ENCODE measurements at regions not wholly inside any gene's neighbourhood (a gene's known extent, or its start where the extent isn't known, plus 50 kb on each side); places are given as distances from the start of the nearest gene placed in this dataset.
"Not testable (repeated sequence)": the region's sequence is repeated elsewhere in the genome, so short reads cannot be mapped to it uniquely, and the experiment has no call there.

- DNase-seq: no peak
Observed at GRCh38 chrX:129361576-129361975, 161.7 kb downstream of the SMARCA1 start.

- peak; percentile 46 to 50 for DNase-seq
Observed at GRCh38 chrX:129360175-129360574, 163.1 kb downstream of the SMARCA1 start.

GRCh38 chrX:129359269-129359668 is 164.0 kb downstream of the SMARCA1 start:
- DNase-seq: peak; percentile 2 to 11

GRCh38 chrX:129357428-129357827 is 165.9 kb downstream of the SMARCA1 start:
- DNase-seq: not testable (repeated sequence)

GRCh38 chrX:129347291-129347690 is 176.0 kb downstream of the SMARCA1 start:
- DNase-seq: no peak

- no peak for DNase-seq
Observed at GRCh38 chrX:129346574-129346973, 176.7 kb downstream of the SMARCA1 start.

GRCh38 chrX:129337264-129337663 is 186.0 kb downstream of the SMARCA1 start:
- DNase-seq: not testable (repeated sequence)

GRCh38 chrX:129323115-129323514 is 200.2 kb downstream of the SMARCA1 start:
- DNase-seq: no peak

- DNase-seq: peak; percentile 9 to 36
Observed at GRCh38 chrX:129318375-129318774, 204.9 kb downstream of the SMARCA1 start.

- no peak for DNase-seq
Observed at GRCh38 chrX:129316461-129316860, 206.8 kb downstream of the SMARCA1 start.

- DNase-seq: no peak
Observed at GRCh38 chrX:129310000-129310399, 213.3 kb downstream of the SMARCA1 start.

- DNase-seq: no peak
Observed at GRCh38 chrX:129262912-129263311, 260.4 kb downstream of the SMARCA1 start.

- not testable (repeated sequence) for DNase-seq
Observed at GRCh38 chrX:129255516-129255915, 267.8 kb downstream of the SMARCA1 start.

GRCh38 chrX:129249563-129249962 is 273.7 kb downstream of the SMARCA1 start:
- no peak for DNase-seq

GRCh38 chrX:129247642-129248041 is 275.6 kb downstream of the SMARCA1 start:
- DNase-seq: no peak

GRCh38 chrX:129239371-129239770 is 283.9 kb downstream of the SMARCA1 start:
- DNase-seq: no peak

- no peak for DNase-seq
Observed at GRCh38 chrX:129238011-129238410, 285.3 kb downstream of the SMARCA1 start.

GRCh38 chrX:129235903-129236302 is 287.4 kb downstream of the SMARCA1 start:
- no peak for DNase-seq

- no peak for DNase-seq
Observed at GRCh38 chrX:129233786-129234185, 289.5 kb downstream of the SMARCA1 start.

- DNase-seq: no peak
Observed at GRCh38 chrX:129230850-129231512, 292.3 kb downstream of the SMARCA1 start.

- no peak for DNase-seq
Observed at GRCh38 chrX:129230168-129230567, 293.1 kb downstream of the SMARCA1 start.

- DNase-seq: no peak
Observed at GRCh38 chrX:129227366-129227765, 295.9 kb downstream of the SMARCA1 start.

GRCh38 chrX:129193357-129193756 is 329.9 kb downstream of the SMARCA1 start:
- DNase-seq: no peak

- no peak for DNase-seq
Observed at GRCh38 chrX:129188231-129188630, 335.1 kb downstream of the SMARCA1 start.

- DNase-seq: no peak
Observed at GRCh38 chrX:129176710-129177109, 346.6 kb downstream of the SMARCA1 start.
